ENCODE measurements at regions not wholly inside any gene's neighbourhood (a gene's known extent, or its start where the extent isn't known, plus 50 kb on each side); places are given as distances from the start of the nearest gene placed in this dataset.

GRCh38 chr7:79874797-79875196, 259.8 kb upstream of the GNAI1 start:
- intact Hi-C loops (cut with micrococcal nuclease) = no loop called here

GRCh38 chr7:79872176-79872575, 262.5 kb upstream of the GNAI1 start:
- intact Hi-C loops (cut with micrococcal nuclease) = no loop called here

GRCh38 chr7:79868010-79868409, 266.6 kb upstream of the GNAI1 start:
- intact Hi-C loops (cut with micrococcal nuclease) = no loop called here

GRCh38 chr7:79862447-79863210, 272.0 kb upstream of the GNAI1 start:
- intact Hi-C loops (cut with micrococcal nuclease) = no loop called here

GRCh38 chr7:79855172-79855571, 279.5 kb upstream of the GNAI1 start:
- intact Hi-C loops (cut with micrococcal nuclease) = no loop called here

- intact Hi-C loops (cut with micrococcal nuclease) = no loop called here
Measured at GRCh38 chr7:79854621-79855020, 280.0 kb upstream of the GNAI1 start.

- intact Hi-C loops (cut with micrococcal nuclease) = no loop called here
Measured at GRCh38 chr7:79837915-79838314, 296.7 kb upstream of the GNAI1 start.

- intact Hi-C loops (cut with micrococcal nuclease) = no loop called here
Measured at GRCh38 chr7:79833616-79834015, 301.0 kb upstream of the GNAI1 start.

GRCh38 chr7:79828866-79829265, 305.8 kb upstream of the GNAI1 start:
- intact Hi-C loops (cut with micrococcal nuclease) = no loop called here

- intact Hi-C loops (cut with micrococcal nuclease) = no loop called here
Measured at GRCh38 chr7:79823246-79823951, 311.2 kb upstream of the GNAI1 start.

- intact Hi-C loops (cut with micrococcal nuclease) = no loop called here
Measured at GRCh38 chr7:79822620-79823240, 311.9 kb upstream of the GNAI1 start.

GRCh38 chr7:79820387-79820786, 314.2 kb upstream of the GNAI1 start:
- intact Hi-C loops (cut with micrococcal nuclease) = no loop called here

- intact Hi-C loops (cut with micrococcal nuclease) = no loop called here
Measured at GRCh38 chr7:79810916-79811315, 323.7 kb upstream of the GNAI1 start.

- intact Hi-C loops (cut with micrococcal nuclease) = loop anchor here (1.0 kb wide), 1 partner anchor 213 kb away; no protein-coding TSS in a partner anchor
Measured at GRCh38 chr7:79806161-79806734, 328.4 kb upstream of the GNAI1 start.

GRCh38 chr7:79790656-79791262, 337.3 kb upstream of the MAGI2 start:
- intact Hi-C loops (cut with micrococcal nuclease) = no loop called here

- intact Hi-C loops (cut with micrococcal nuclease) = no loop called here
Measured at GRCh38 chr7:79789584-79790345, 336.3 kb upstream of the MAGI2 start.

GRCh38 chr7:79787623-79788022, 334.2 kb upstream of the MAGI2 start:
- intact Hi-C loops (cut with micrococcal nuclease) = no loop called here

- intact Hi-C loops (cut with micrococcal nuclease) = no loop called here
Measured at GRCh38 chr7:79787096-79787495, 333.6 kb upstream of the MAGI2 start.

GRCh38 chr7:79786187-79786586, 332.7 kb upstream of the MAGI2 start:
- intact Hi-C loops (cut with micrococcal nuclease) = no loop called here

GRCh38 chr7:79785556-79785955, 332.1 kb upstream of the MAGI2 start:
- intact Hi-C loops (cut with micrococcal nuclease) = no loop called here

- intact Hi-C loops (cut with micrococcal nuclease) = no loop called here
Measured at GRCh38 chr7:79782906-79783305, 329.4 kb upstream of the MAGI2 start.
